Breast epithelium (tissue), 3 donors: ENCODE measurements at regions not wholly inside any gene's neighbourhood (a gene's known extent, or its start where the extent isn't known, plus 50 kb on each side); places are given as distances from the start of the nearest gene placed in this dataset.

Experiments used
- POLR2A ChIP-seq: fragments of 450-650 bp; IDR thresholded peaks from one replicate; pipeline ENCODE4 v1.6.1; 2016; ENCODE audit warnings: antibody characterized with exemption, mild to moderate bottlenecking, moderate library complexity
- TF ChIP-seq, protein P1 (sequence below), 3 donors: fragments of 450-650 bp; IDR thresholded peaks; one replicate each; pipeline ENCODE4 v1.5.1; 2016 to 2017; ENCODE audit warnings: antibody characterized with exemption in 3 of 3, mild to moderate bottlenecking in 3 of 3, moderate library complexity in 3 of 3

DNA sequence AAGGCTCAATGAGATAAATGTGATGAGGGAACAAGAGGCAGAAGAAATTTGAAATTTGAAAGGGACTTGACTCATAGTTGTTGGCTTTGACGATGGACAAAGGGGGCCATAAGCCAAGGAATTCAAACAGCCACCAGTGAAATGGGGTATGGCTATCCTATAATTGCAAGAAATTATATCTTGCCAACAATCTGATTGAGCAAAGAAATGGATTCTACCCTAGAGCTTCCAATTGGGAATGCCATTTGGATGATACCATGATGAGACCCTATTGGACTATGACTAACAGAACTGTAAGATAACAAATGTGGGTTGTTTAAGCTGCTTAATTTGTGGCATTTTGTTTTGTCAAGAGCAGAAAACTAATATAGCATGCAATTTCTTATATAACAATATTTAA, 270.1 kb upstream of the ARSJ start:
- TF ChIP-seq POLR2A: no peak
- TF ChIP-seq, protein P1, sequence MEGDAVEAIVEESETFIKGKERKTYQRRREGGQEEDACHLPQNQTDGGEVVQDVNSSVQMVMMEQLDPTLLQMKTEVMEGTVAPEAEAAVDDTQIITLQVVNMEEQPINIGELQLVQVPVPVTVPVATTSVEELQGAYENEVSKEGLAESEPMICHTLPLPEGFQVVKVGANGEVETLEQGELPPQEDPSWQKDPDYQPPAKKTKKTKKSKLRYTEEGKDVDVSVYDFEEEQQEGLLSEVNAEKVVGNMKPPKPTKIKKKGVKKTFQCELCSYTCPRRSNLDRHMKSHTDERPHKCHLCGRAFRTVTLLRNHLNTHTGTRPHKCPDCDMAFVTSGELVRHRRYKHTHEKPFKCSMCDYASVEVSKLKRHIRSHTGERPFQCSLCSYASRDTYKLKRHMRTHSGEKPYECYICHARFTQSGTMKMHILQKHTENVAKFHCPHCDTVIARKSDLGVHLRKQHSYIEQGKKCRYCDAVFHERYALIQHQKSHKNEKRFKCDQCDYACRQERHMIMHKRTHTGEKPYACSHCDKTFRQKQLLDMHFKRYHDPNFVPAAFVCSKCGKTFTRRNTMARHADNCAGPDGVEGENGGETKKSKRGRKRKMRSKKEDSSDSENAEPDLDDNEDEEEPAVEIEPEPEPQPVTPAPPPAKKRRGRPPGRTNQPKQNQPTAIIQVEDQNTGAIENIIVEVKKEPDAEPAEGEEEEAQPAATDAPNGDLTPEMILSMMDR (IDR thresholded peaks at IDR 0.05): no peak
